ENCODE measurements at regions not wholly inside any gene's neighbourhood (a gene's known extent, or its start where the extent isn't known, plus 50 kb on each side); places are given as distances from the start of the nearest gene placed in this dataset.
"Not testable (repeated sequence)": the region's sequence is repeated elsewhere in the genome, so short reads cannot be mapped to it uniquely, and the experiment has no call there.

DNA sequence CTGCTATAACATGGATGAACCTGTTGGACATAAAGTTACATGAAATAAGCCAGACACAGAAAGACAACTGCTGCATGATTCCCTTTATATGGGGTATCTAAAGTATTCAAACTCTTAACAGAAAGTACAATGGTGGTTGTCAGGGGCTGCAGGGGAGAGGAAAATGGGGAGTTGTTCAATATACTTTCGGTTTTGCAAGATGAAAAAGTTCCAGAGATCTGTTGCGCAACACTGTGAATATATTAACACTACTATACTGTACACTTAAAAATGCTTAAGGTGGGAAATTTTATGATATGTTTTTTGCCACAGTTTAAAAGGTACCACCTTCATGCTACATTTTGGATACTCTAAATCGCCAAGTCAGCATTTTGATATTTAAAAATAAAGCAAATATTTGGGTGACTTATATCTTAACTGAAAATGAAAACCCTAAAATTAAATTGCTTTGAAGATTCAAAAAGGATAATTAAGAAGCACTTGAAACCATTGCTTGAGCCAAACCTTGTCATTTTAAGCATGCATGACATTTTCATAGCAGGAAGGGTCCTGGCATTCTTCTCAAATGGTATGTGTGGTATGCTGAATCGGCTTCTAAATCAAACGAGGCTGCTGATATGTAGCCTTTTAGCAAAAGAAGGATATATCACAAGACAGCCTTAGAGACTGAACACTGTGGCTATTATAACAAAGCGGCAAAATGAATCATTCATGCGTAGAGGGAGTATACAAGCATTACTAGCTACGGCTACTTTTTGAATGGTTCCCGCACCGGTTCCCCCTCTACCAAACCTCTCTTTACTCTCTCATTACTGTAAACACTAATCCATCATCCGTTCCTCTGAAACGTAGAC lies 607.1 kb upstream of the DIPK2B start:
- peak; percentile 79 for DNase-seq (ENCODE audit: low read depth)
- peak overlapping the region; percentile 40 for H3K4me3 ChIP-seq (ENCODE audit: low read depth, low read length)
- TF ChIP-seq, protein P1, sequence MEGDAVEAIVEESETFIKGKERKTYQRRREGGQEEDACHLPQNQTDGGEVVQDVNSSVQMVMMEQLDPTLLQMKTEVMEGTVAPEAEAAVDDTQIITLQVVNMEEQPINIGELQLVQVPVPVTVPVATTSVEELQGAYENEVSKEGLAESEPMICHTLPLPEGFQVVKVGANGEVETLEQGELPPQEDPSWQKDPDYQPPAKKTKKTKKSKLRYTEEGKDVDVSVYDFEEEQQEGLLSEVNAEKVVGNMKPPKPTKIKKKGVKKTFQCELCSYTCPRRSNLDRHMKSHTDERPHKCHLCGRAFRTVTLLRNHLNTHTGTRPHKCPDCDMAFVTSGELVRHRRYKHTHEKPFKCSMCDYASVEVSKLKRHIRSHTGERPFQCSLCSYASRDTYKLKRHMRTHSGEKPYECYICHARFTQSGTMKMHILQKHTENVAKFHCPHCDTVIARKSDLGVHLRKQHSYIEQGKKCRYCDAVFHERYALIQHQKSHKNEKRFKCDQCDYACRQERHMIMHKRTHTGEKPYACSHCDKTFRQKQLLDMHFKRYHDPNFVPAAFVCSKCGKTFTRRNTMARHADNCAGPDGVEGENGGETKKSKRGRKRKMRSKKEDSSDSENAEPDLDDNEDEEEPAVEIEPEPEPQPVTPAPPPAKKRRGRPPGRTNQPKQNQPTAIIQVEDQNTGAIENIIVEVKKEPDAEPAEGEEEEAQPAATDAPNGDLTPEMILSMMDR (IDR thresholded peaks at IDR 0.05; ENCODE audit: insufficient read depth, low read depth, low read length) = no peak

GRCh38 chrX:45806410-45807121 lies 605.9 kb upstream of the DIPK2B start:
- H3K4me3 ChIP-seq (ENCODE audit: low read depth, low read length) = peak overlapping the region; percentile 60
- peak; percentile 95 for DNase-seq (ENCODE audit: low read depth)

GRCh38 chrX:45804276-45804675 lies 603.6 kb upstream of the DIPK2B start:
- DNase-seq (ENCODE audit: low read depth) = no peak
- H3K4me3 ChIP-seq (ENCODE audit: low read depth, low read length) = no peak overlapping the region
- TF ChIP-seq, protein P1 (IDR thresholded peaks at IDR 0.05; ENCODE audit: insufficient read depth, low read depth, low read length) = no peak

More at GRCh38 chrX:45806410-45807121, 605.9 kb upstream of the DIPK2B start:
- TF ChIP-seq, protein P1 (IDR thresholded peaks at IDR 0.05; ENCODE audit: insufficient read depth, low read depth, low read length) = no peak

DNA sequence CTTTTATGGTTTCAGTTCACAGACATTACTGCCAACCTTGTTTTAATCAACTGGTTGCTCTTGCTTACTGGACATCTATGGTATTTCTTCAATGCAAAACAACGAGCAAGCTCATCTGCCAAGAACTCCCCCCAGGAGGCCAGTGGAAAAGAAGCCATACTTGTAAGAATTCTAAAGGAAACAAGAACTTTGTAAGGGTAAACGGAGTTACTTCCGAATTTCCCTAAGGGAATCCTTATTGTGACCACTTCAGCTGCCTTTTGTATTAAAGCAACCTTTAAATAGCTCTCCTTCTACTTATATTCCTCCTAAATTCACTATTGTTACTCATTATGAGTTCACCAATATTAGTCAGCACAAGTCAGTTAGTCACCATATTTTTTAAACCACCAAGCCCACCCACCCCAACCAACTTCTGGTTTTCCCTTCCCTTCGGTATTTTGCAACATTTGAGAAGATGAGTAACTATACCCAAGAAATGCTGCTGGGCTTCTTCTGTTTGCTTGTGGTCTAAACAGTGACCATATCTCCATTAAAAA lies 602.8 kb upstream of the DIPK2B start:
- TF ChIP-seq, protein P1 (IDR thresholded peaks at IDR 0.05; ENCODE audit: insufficient read depth, low read depth, low read length) = no peak
- peak; percentile 87 for DNase-seq (ENCODE audit: low read depth)
- no peak overlapping the region for H3K4me3 ChIP-seq (ENCODE audit: low read depth, low read length)

- DNase-seq (ENCODE audit: low read depth) = peak; percentile 57
- TF ChIP-seq, protein P1 (IDR thresholded peaks at IDR 0.05; ENCODE audit: insufficient read depth, low read depth, low read length) = peak; percentile 39
- H3K4me3 ChIP-seq (ENCODE audit: low read depth, low read length) = no peak overlapping the region
These were observed 600.9 kb upstream of the DIPK2B start for GRCh38 chrX:45801554-45801953.

DNA sequence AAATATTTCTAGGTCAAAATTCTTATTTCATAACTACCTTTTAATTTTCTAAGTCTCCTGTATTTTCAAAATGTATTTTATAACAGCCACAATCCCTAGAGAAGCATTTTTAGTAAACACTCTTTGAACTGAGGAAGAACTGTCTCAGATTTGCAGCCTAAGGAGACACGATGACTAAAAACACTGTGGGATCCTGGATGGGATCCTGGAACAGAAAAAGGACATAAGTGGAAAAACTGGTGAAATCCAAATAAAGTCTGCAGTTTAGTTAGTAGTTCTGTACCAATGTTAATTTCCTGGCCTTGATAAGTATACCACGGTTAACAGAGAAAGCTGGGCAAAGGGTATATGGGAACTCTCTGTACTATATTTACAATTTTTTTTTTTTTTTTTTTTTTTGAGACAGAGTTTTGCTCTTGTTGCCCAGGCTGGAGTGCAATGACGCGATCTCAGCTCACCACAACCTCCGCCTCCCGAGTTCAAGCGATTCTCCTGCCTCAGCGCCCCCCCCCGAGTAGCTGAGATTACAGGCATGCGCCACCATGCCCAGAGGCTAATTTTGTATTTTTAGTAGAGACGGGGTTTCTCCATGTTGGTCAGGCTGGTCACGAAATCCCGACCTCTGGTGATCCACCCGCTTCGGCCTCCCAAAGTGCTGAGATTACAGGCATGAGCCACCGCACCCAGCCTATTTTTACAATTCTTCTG lies 600.2 kb upstream of the DIPK2B start:
- not testable (repeated sequence) for H3K4me3 ChIP-seq (ENCODE audit: low read depth, low read length); DNase-seq (ENCODE audit: low read depth)
